ENCODE measurements at regions not wholly inside any gene's neighbourhood (a gene's known extent, or its start where the extent isn't known, plus 50 kb on each side); places are given as distances from the start of the nearest gene placed in this dataset.
"Not testable (repeated sequence)": the region's sequence is repeated elsewhere in the genome, so short reads cannot be mapped to it uniquely, and the experiment has no call there.

DNA sequence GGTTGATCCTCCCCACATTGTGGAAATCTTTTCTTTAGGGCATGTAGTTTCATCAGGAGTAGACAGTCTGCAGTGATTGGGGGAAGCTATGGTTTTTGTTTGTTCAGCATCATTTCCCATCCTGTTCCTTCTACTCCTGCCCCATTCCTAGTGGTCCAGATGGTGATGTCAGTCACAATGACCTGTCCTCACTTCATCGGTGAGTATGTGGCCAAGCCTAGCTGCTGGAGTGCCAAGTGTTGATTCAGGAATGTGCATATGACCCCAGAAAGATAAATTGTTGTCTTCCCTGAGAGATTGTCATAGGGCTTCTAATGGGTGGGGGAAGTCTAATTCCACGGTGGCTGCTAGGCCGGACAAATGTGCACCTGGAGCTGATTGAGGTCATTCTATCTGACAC is 130.6 kb upstream of the FAT1 start:
- TF ChIP-seq, protein P1, sequence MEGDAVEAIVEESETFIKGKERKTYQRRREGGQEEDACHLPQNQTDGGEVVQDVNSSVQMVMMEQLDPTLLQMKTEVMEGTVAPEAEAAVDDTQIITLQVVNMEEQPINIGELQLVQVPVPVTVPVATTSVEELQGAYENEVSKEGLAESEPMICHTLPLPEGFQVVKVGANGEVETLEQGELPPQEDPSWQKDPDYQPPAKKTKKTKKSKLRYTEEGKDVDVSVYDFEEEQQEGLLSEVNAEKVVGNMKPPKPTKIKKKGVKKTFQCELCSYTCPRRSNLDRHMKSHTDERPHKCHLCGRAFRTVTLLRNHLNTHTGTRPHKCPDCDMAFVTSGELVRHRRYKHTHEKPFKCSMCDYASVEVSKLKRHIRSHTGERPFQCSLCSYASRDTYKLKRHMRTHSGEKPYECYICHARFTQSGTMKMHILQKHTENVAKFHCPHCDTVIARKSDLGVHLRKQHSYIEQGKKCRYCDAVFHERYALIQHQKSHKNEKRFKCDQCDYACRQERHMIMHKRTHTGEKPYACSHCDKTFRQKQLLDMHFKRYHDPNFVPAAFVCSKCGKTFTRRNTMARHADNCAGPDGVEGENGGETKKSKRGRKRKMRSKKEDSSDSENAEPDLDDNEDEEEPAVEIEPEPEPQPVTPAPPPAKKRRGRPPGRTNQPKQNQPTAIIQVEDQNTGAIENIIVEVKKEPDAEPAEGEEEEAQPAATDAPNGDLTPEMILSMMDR (IDR thresholded peaks at IDR 0.05; ENCODE audit: low read depth, low read length, missing control alignments) = no peak
- DNase-seq (ENCODE audit: extremely low read depth, low read depth) = no peak
- no peak overlapping the region for H3K4me3 ChIP-seq (replicated peaks; ENCODE audit: low read depth, low read length)

DNA sequence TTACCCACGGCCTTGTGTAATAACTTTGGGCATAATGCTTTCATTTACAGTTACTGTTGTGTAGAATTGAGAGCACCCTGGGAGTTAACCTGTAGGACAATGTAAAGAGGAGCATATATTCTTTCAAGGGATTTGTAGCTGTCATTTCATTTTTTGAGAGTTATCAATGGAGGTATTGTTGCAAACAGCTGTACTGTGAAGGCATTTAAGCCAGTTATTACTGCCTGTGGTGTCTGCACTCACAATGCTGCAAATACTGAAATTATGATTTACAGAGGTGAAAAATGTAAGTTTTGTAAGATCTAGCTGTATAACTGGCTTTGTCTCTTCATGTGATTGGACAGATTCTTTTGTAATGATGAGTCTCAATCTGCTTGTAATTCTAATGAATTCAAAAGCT is 131.5 kb upstream of the FAT1 start:
- no peak for DNase-seq (ENCODE audit: extremely low read depth, low read depth)

DNA sequence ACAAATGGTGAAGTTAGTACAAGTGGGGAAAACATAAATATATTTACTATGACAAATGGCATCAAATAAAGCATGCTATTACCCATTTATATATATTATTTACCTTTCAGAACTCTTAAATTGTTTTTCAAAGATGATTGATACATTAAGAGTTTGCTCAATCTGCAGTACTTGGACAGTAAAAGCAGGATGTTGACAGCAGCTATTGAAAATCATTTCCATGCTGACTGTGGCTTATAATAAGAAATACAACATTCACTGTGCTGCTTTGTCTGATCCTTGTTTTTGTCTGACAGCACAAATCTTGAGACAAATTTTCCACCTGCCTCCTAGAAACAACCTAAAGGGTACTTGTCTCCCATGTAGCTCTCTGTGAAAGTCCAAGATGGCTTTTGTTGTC is 134.1 kb upstream of the FAT1 start:
- no peak for DNase-seq (ENCODE audit: extremely low read depth, low read depth)
- no peak overlapping the region for H3K4me3 ChIP-seq (replicated peaks; ENCODE audit: low read depth, low read length)
- TF ChIP-seq, protein P1 (IDR thresholded peaks at IDR 0.05; ENCODE audit: low read depth, low read length, missing control alignments) = no peak

More for the DNA sequence above, 131.5 kb upstream of the FAT1 start:
- TF ChIP-seq, protein P1 (IDR thresholded peaks at IDR 0.05; ENCODE audit: low read depth, low read length, missing control alignments) = no peak
- H3K4me3 ChIP-seq (replicated peaks; ENCODE audit: low read depth, low read length) = no peak overlapping the region

DNA sequence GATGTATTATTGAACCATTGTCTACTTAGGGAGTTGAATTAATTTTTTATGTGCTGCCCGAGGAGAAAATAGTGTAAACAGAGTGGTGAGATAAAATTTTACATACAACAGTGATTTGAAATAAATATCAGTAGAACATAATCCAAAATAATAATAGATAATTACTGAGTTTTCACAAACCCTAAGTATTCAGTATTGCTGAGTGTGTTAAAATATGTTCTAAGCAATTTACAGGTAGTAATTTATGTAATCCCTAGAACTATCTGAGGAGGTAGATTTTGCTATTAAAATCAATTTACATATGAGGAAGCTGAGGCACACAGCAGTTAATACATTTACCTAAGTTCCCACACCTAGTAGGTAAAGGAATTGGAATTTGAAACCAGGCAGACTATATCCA is 134.7 kb upstream of the FAT1 start:
- DNase-seq (ENCODE audit: extremely low read depth, low read depth) = no peak
- TF ChIP-seq, protein P1 (IDR thresholded peaks at IDR 0.05; ENCODE audit: low read depth, low read length, missing control alignments) = no peak
- H3K4me3 ChIP-seq (replicated peaks; ENCODE audit: low read depth, low read length) = no peak overlapping the region

DNA sequence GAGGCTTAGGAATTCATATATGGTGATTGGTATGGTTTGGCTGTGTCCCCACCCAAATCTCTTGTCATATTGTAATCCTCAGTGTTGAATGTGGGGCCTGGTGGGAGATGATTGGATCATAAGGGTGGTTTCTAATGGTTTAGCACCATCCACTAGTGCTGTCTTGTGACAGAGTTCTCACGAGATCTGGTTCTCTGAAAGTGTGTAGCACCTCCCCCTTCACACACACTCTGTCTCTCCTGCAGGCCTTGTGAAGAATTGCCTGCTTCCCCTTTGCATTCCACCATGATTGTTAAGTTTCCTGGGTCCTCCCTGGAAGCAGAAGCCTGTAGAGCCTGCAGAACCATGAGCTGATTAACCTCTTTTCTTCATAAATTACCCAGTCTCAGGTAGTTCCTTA is 135.8 kb upstream of the FAT1 start:
- TF ChIP-seq, protein P1 (IDR thresholded peaks at IDR 0.05; ENCODE audit: low read depth, low read length, missing control alignments) = no peak
- no peak for DNase-seq (ENCODE audit: extremely low read depth, low read depth)
- no peak overlapping the region for H3K4me3 ChIP-seq (replicated peaks; ENCODE audit: low read depth, low read length)

DNA sequence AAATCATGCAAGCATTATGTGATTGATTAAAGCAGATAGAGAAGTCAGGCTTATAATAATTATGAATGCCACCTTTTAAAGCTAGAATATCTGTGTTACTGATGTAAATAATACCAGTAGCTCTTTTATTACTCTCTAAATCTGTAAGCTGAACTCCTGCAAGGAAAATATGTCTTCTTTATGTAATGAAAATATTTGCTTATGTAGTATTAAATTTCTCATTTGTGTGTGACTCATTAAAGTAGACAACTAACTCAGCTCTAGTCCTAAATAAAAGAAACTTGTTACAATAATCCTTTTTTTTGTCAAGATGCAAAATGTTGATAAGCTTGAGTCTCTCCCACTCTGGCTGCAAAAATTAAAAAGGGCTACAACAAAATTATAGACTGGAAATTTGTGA is 137.7 kb upstream of the FAT1 start:
- H3K4me3 ChIP-seq (replicated peaks; ENCODE audit: low read depth, low read length) = no peak overlapping the region
- no peak for DNase-seq (ENCODE audit: extremely low read depth, low read depth)
- TF ChIP-seq, protein P1 (IDR thresholded peaks at IDR 0.05; ENCODE audit: low read depth, low read length, missing control alignments) = no peak

DNA sequence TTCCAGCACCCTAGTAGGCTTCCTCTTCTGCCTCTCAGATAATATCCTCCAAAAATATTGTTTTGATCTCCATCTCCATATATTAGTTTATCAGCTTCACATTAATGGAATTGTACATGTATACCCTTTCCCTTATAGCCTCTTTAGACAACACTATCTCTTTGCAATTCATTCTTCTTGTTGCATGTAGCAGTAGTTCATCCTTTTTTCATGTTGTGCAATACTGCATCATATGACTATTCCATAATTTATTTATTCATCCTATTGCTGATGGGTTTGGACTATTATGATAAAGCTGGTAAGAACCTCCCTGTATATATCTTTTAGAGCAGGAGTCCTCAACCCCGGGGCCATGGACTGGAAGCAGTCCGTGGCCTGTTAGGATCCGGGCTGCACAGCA is 148.2 kb upstream of the FAT1 start:
- H3K4me3 ChIP-seq (replicated peaks; ENCODE audit: low read depth, low read length) = no peak overlapping the region
- TF ChIP-seq, protein P1 (IDR thresholded peaks at IDR 0.05; ENCODE audit: low read depth, low read length, missing control alignments) = no peak
- DNase-seq (ENCODE audit: extremely low read depth, low read depth) = no peak

DNA sequence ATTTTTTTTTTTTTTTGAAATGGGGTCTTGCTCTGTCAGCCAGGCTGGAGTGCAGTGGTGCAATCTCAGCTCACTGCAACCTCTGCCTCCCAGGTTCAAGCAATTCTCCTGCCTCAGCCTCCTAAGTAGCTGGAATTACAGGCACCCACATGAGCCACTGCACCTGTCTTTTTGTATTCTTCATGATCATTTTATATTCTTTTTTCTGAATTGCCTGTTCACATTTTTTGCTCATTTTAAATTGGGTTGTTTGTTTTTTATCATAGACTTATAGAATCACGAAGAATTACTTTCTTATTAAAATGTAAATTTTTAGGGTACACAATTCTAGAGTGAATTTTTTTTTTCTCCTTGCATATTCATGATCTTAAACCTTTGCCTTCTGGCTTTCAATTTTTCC is 149.4 kb upstream of the FAT1 start:
- not testable (repeated sequence) for DNase-seq (ENCODE audit: extremely low read depth, low read depth); H3K4me3 ChIP-seq (replicated peaks; ENCODE audit: low read depth, low read length)
